K562 (cell line): ENCODE measurements at regions not wholly inside any gene's neighbourhood (a gene's known extent, or its start where the extent isn't known, plus 50 kb on each side); places are given as distances from the start of the nearest gene placed in this dataset.

ENCODE experiments used
- ATAC-seq: fragments of 200-7000 bp; cut with Tn5 transposase; 3 replicates; pipeline ENCODE4 v1.9.1; 2020; ENCODE audit warnings: moderate library complexity
- BruUV-seq: library from RNA; stranded (reverse); fragments of 400-500 nt; replicated peaks from 2 replicates; lab custom pipeline; 2021; lab: Mats Ljungman, UMichigan
- CTCF ChIA-PET: fragments of 300-600 bp; formaldehyde crosslinking; extraction: SDS; loops from one replicate; lab custom pipeline; 2021; ENCODE audit warnings: low intra/inter-chr PET ratio; lab: Yijun Ruan, JAX
- POLR2A ChIA-PET: fragments of 300-600, 350-650 bp; sonication (Branson Sonifier 250); formaldehyde crosslinking; extraction: SDS; loops from one replicate; lab custom pipeline; 2021; ENCODE audit warnings: antibody characterized with exemption, inconsistent platforms; lab: Yijun Ruan, JAX
- DNase-seq, 4 experiments: peaks; one replicate each; pipeline versions ENCODE4 v3.0.0 to v3.0.0-alpha.2; 2011 to 2018; ENCODE audit warnings: low spot score in 3 of 4, mixed read lengths in 3 of 4; ENCODE audit errors: extremely low read depth in 1 of 4
- FAIRE-seq: peaks from 2 replicates; lab custom pipeline; 2011; peaks lifted over from hg19 to GRCh38; lab: Jason Lieb, UNC
- H2AFZ ChIP-seq: 2 replicates; pipeline ENCODE4 v1.6.0; 2011; ENCODE audit warnings: low read depth, low read length, control low read depth, inconsistent platforms
- H3K27ac ChIP-seq: fragments of 200-600 bp; 3 replicates; pipeline ENCODE4 v1.8.0; 2011; ENCODE audit warnings: low read depth, mild to moderate bottlenecking, control low read depth, inconsistent platforms, low read length, moderate library complexity, mixed read lengths; ENCODE audit errors: extremely low read depth
- H3K27me3 ChIP-seq, 2 experiments: fragments of 300-600 bp in 1 of 2; 2 replicates in 1 of 2; 3 replicates in 1 of 2; pipeline versions ENCODE4 v1.6.0 to v1.8.0; 2011; ENCODE audit warnings: inconsistent platforms in 2 of 2, low read length in 2 of 2, mild to moderate bottlenecking in 1 of 2, mixed read lengths in 1 of 2, moderate library complexity in 1 of 2; ENCODE audit not compliant: control insufficient read depth in 2 of 2, insufficient read depth in 2 of 2
- H3K36me3 ChIP-seq: fragments of 300-600 bp; 3 replicates; pipeline ENCODE4 v1.8.0; 2011; ENCODE audit warnings: mild to moderate bottlenecking, low read length, inconsistent platforms; ENCODE audit not compliant: control insufficient read depth, insufficient read depth
- H3K4me1 ChIP-seq, 2 experiments: fragments of 200-600 bp in 1 of 2; replicated peaks in 1 of 2; 2 replicates in 1 of 2; 3 replicates in 1 of 2; pipeline versions ENCODE4 v1.5.1 to v1.8.0; 2011; ENCODE audit warnings: inconsistent platforms in 2 of 2, low read length in 2 of 2, mild to moderate bottlenecking in 1 of 2, mixed read lengths in 1 of 2, moderate library complexity in 1 of 2; ENCODE audit not compliant: control insufficient read depth in 2 of 2, insufficient read depth in 2 of 2
- H3K4me2 ChIP-seq: 2 replicates; pipeline ENCODE4 v1.6.1; 2011; ENCODE audit warnings: low read length, control low read depth, inconsistent platforms, mixed read lengths; ENCODE audit not compliant: insufficient read depth
- H3K4me3 ChIP-seq: fragments of 200-600 bp; sonication (generic), shearing (Covaris generic); 2 replicates; pipeline ENCODE4 v1.5.1; 2016; ENCODE audit warnings: control low read depth, inconsistent platforms
- H3K79me2 ChIP-seq: fragments of 200-600 bp; 3 replicates; pipeline ENCODE4 v1.8.0; 2011; ENCODE audit warnings: low read length, inconsistent platforms; ENCODE audit not compliant: control insufficient read depth, insufficient read depth
- H3K9ac ChIP-seq, 2 experiments: 2 replicates each; pipeline versions ENCODE4 v1.6.0 to v1.6.1; 2011; ENCODE audit warnings: low read depth in 2 of 2, low read length in 2 of 2, control low read depth in 1 of 2, inconsistent platforms in 1 of 2, mild to moderate bottlenecking in 1 of 2, mixed read lengths in 1 of 2; ENCODE audit not compliant: insufficient read depth in 1 of 2
- H3K9me1 ChIP-seq: one replicate; pipeline ENCODE4 v1.6.0; 2011; ENCODE audit warnings: inconsistent platforms, mild to moderate bottlenecking, low read length, moderate library complexity; ENCODE audit not compliant: control insufficient read depth, insufficient read depth
- H3K9me3 ChIP-seq: replicated peaks from 2 replicates; pipeline ENCODE4 v1.5.1; 2011; ENCODE audit warnings: low read depth, low read length, inconsistent platforms; ENCODE audit not compliant: control insufficient read depth, insufficient read depth
- H4K20me1 ChIP-seq: replicated peaks from 2 replicates; pipeline ENCODE4 v1.6.1; 2011; ENCODE audit warnings: low read length, inconsistent platforms, mixed read lengths; ENCODE audit not compliant: control insufficient read depth, insufficient read depth
- CBX1 ChIP-seq: sonication (generic); IDR thresholded peaks from 2 replicates; pipeline ENCODE4 v1.6.1; 2016; ENCODE audit warnings: antibody characterized with exemption, low read depth, mild to moderate bottlenecking
- CREBBP ChIP-seq: IDR thresholded peaks from one replicate; pipeline ENCODE4 v1.6.1; 2012; ENCODE audit warnings: low read depth, mild to moderate bottlenecking, control low read depth, inconsistent platforms, low read length
- HDGF ChIP-seq: fragments of 450-650 bp; IDR thresholded peaks from 2 replicates; pipeline ENCODE4 v1.6.1; 2016
- MTA3 ChIP-seq: fragments of 450-650 bp; formaldehyde crosslinking; IDR thresholded peaks from 2 replicates; pipeline ENCODE4 v1.6.1; 2017; ENCODE audit warnings: mild to moderate bottlenecking, borderline replicate concordance
- NFE2 ChIP-seq: IDR thresholded peaks from 2 replicates; pipeline ENCODE4 v1.6.1; 2014; ENCODE audit warnings: antibody characterized with exemption, low read depth
- PCBP1 ChIP-seq: fragments of 200-400 bp; formaldehyde crosslinking; IDR thresholded peaks from 2 replicates; pipeline ENCODE4 v1.6.1; 2018; ENCODE audit warnings: mild to moderate bottlenecking, low read depth, low read length; ENCODE audit not compliant: poor library complexity, severe bottlenecking
- RBM34 ChIP-seq: fragments of 200-400 bp; formaldehyde crosslinking; IDR thresholded peaks from 2 replicates; pipeline ENCODE4 v1.6.1; 2018; ENCODE audit warnings: low read length, borderline replicate concordance; ENCODE audit not compliant: insufficient read depth
- TBL1XR1 ChIP-seq, 2 experiments: IDR thresholded peaks; 2 replicates each; pipeline ENCODE4 v1.6.1; 2012; ENCODE audit warnings: improper control_type of control experiment in 2 of 2, low read length in 2 of 2, mild to moderate bottlenecking in 1 of 2
- TFAP4 ChIP-seq: sonication (generic); formaldehyde crosslinking; IDR thresholded peaks from 2 replicates; pipeline ENCODE4 v1.8.0; 2022; ENCODE audit warnings: missing genetic modification reagents, mild to moderate bottlenecking, moderate library complexity, borderline replicate concordance
- THAP7 ChIP-seq: fragments of 250-450 bp; sonication (Bioruptor Pico); IDR thresholded peaks from 2 replicates; pipeline ENCODE4 v1.5.0; 2021
- ZBED1 ChIP-seq: IDR thresholded peaks from 2 replicates; pipeline ENCODE4 v1.6.1; 2014
- ZBTB17 ChIP-seq: fragments of 450-650 bp; formaldehyde crosslinking; IDR thresholded peaks from 2 replicates; pipeline ENCODE4 v1.4.0; 2020; ENCODE audit warnings: mild to moderate bottlenecking
- ZBTB2 ChIP-seq: fragments of 450-650 bp; IDR thresholded peaks from 2 replicates; pipeline ENCODE4 v1.6.1; 2016; ENCODE audit warnings: antibody characterized with exemption
- WGBS: fragments of 100-300 bp; shearing (Covaris generic); methylation state at CpG from one replicate; pipeline ENCODE4 v1.1.6; 2016; ENCODE audit warnings: low coverage, mixed read lengths; ENCODE audit not compliant: insufficient coverage; ENCODE audit errors: missing lambda C conversion rate; 5-methylcytosine and 5-hydroxymethylcytosine counted together
- in situ Hi-C: fragments of 300-500 bp; cut with MboI; formaldehyde crosslinking; loops from 4 replicates; pipeline ENCODE4 v1.15.0; 2018; ENCODE audit warnings: inconsistent platforms, mixed read lengths
- intact Hi-C: fragments of 100-400 bp; cut with micrococcal nuclease; formaldehyde crosslinking; loops from 2 replicates; pipeline ENCODE4 v1.14.2; 2022
- TF ChIP-seq, protein P1 (sequence below), 3 experiments: IDR thresholded peaks in 2 of 3; conservative IDR thresholded peaks in 1 of 3; 2 replicates each; pipeline ENCODE4 v1.5.1; 2011 to 2012; ENCODE audit warnings: low read length in 3 of 3, mild to moderate bottlenecking in 3 of 3, control low read depth in 2 of 3, improper control_type of control experiment in 1 of 3, inconsistent platforms in 1 of 3, low read depth in 1 of 3, mixed read lengths in 1 of 3, moderate library complexity in 1 of 3; ENCODE audit not compliant: insufficient read depth in 2 of 3

- WGBS, result 35% methylated on average over 8 of the region's 8 CpGs
- Histone ChIP-seq H3K4me1 (no peaks in the 10 kb centered on the region; a peak in 2 of 5 replicates), H3K36me3 (no peaks in the 10 kb centered on the region), H4K20me1 (no peaks in the 10 kb centered on the region), H3K9ac (no peak overlapping the region), H3K9me1 (no peaks in the 10 kb centered on the region), H3K27me3 (no peaks in the 10 kb centered on the region), H3K79me2 (no peaks in the 10 kb centered on the region), H3K27ac (no peak overlapping the region), H3K4me3 (no peak overlapping the region), H3K9me3 (no peaks in the 10 kb centered on the region), H2AFZ (0 out of 2 replicates have a peak overlapping the region, but pooled peaks have one; percentile 6), H3K4me2 (no peak overlapping the region)
- DNase-seq, result no peak
- intact Hi-C loops, result no loop called here
- TF ChIP-seq NFE2 (no peak), HDGF (no peak), CREBBP (no peak), ZBED1 (no peak), TFAP4 (no peak), ZBTB17 (CRISPR knock-in tag) (no peak), MTA3 (no peak), TBL1XR1 (IDR thresholded peaks at IDR 0.05; ENCODE audit: low read length in 2 of 2) (no peak), THAP7 (CRISPR knock-in tag) (no peak), RBM34 (no peak), ZBTB2 (no peak), CBX1 (no peak), PCBP1 (no peak)
- TF ChIP-seq, protein P1, sequence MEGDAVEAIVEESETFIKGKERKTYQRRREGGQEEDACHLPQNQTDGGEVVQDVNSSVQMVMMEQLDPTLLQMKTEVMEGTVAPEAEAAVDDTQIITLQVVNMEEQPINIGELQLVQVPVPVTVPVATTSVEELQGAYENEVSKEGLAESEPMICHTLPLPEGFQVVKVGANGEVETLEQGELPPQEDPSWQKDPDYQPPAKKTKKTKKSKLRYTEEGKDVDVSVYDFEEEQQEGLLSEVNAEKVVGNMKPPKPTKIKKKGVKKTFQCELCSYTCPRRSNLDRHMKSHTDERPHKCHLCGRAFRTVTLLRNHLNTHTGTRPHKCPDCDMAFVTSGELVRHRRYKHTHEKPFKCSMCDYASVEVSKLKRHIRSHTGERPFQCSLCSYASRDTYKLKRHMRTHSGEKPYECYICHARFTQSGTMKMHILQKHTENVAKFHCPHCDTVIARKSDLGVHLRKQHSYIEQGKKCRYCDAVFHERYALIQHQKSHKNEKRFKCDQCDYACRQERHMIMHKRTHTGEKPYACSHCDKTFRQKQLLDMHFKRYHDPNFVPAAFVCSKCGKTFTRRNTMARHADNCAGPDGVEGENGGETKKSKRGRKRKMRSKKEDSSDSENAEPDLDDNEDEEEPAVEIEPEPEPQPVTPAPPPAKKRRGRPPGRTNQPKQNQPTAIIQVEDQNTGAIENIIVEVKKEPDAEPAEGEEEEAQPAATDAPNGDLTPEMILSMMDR (IDR thresholded peaks at IDR 0.05 in 2 of 3, conservative IDR thresholded peaks at IDR 0.05 in 1 of 3; ENCODE audit: insufficient read depth in 2 of 3, low read depth in 1 of 3, low read length in 3 of 3), result no peak
- FAIRE-seq, result no peak
- POLR2A ChIA-PET, result no interaction called here
- no TSS peak for BruUV-seq
- in situ Hi-C loops, result no loop called here
- ATAC-seq, result no peak
- CTCF ChIA-PET, result no interaction called here
Measured at GRCh38 chr7:18230271-18230670, 202.6 kb upstream of the PRPS1L1 start.
